K562 (cell line): ENCODE measurements at regions not wholly inside any gene's neighbourhood (a gene's known extent, or its start where the extent isn't known, plus 50 kb on each side); places are given as distances from the start of the nearest gene placed in this dataset.

Experiments used
- ATAC-seq: fragments of 200-7000 bp; cut with Tn5 transposase; 3 replicates; pipeline ENCODE4 v1.9.1; 2020; ENCODE audit warnings: moderate library complexity
- BruUV-seq: library from RNA; stranded (reverse); fragments of 400-500 nt; replicated peaks from 2 replicates; lab custom pipeline; 2021; lab: Mats Ljungman, UMichigan
- CTCF ChIA-PET: fragments of 300-600 bp; formaldehyde crosslinking; extraction: SDS; loops from one replicate; lab custom pipeline; 2021; ENCODE audit warnings: low intra/inter-chr PET ratio; lab: Yijun Ruan, JAX
- POLR2A ChIA-PET: fragments of 300-600, 350-650 bp; sonication (Branson Sonifier 250); formaldehyde crosslinking; extraction: SDS; loops from one replicate; lab custom pipeline; 2021; ENCODE audit warnings: antibody characterized with exemption, inconsistent platforms; lab: Yijun Ruan, JAX
- DNase-seq, 4 experiments: peaks; one replicate each; pipeline versions ENCODE4 v3.0.0 to v3.0.0-alpha.2; 2011 to 2018; ENCODE audit warnings: low spot score in 3 of 4, mixed read lengths in 3 of 4; ENCODE audit errors: extremely low read depth in 1 of 4
- FAIRE-seq: peaks from 2 replicates; lab custom pipeline; 2011; peaks lifted over from hg19 to GRCh38; lab: Jason Lieb, UNC
- H2AFZ ChIP-seq: 2 replicates; pipeline ENCODE4 v1.6.0; 2011; ENCODE audit warnings: low read depth, low read length, control low read depth, inconsistent platforms
- H3K27ac ChIP-seq: fragments of 200-600 bp; 3 replicates; pipeline ENCODE4 v1.8.0; 2011; ENCODE audit warnings: low read depth, mild to moderate bottlenecking, control low read depth, inconsistent platforms, low read length, moderate library complexity, mixed read lengths; ENCODE audit errors: extremely low read depth
- H3K27me3 ChIP-seq, 2 experiments: fragments of 300-600 bp in 1 of 2; 2 replicates in 1 of 2; 3 replicates in 1 of 2; pipeline versions ENCODE4 v1.6.0 to v1.8.0; 2011; ENCODE audit warnings: inconsistent platforms in 2 of 2, low read length in 2 of 2, mild to moderate bottlenecking in 1 of 2, mixed read lengths in 1 of 2, moderate library complexity in 1 of 2; ENCODE audit not compliant: control insufficient read depth in 2 of 2, insufficient read depth in 2 of 2
- H3K36me3 ChIP-seq: fragments of 300-600 bp; 3 replicates; pipeline ENCODE4 v1.8.0; 2011; ENCODE audit warnings: mild to moderate bottlenecking, low read length, inconsistent platforms; ENCODE audit not compliant: control insufficient read depth, insufficient read depth
- H3K4me1 ChIP-seq, 2 experiments: fragments of 200-600 bp in 1 of 2; replicated peaks in 1 of 2; 2 replicates in 1 of 2; 3 replicates in 1 of 2; pipeline versions ENCODE4 v1.5.1 to v1.8.0; 2011; ENCODE audit warnings: inconsistent platforms in 2 of 2, low read length in 2 of 2, mild to moderate bottlenecking in 1 of 2, mixed read lengths in 1 of 2, moderate library complexity in 1 of 2; ENCODE audit not compliant: control insufficient read depth in 2 of 2, insufficient read depth in 2 of 2
- H3K4me2 ChIP-seq: 2 replicates; pipeline ENCODE4 v1.6.1; 2011; ENCODE audit warnings: low read length, control low read depth, inconsistent platforms, mixed read lengths; ENCODE audit not compliant: insufficient read depth
- H3K4me3 ChIP-seq: fragments of 200-600 bp; sonication (generic), shearing (Covaris generic); 2 replicates; pipeline ENCODE4 v1.5.1; 2016; ENCODE audit warnings: control low read depth, inconsistent platforms
- H3K79me2 ChIP-seq: fragments of 200-600 bp; 3 replicates; pipeline ENCODE4 v1.8.0; 2011; ENCODE audit warnings: low read length, inconsistent platforms; ENCODE audit not compliant: control insufficient read depth, insufficient read depth
- H3K9ac ChIP-seq, 2 experiments: 2 replicates each; pipeline versions ENCODE4 v1.6.0 to v1.6.1; 2011; ENCODE audit warnings: low read depth in 2 of 2, low read length in 2 of 2, control low read depth in 1 of 2, inconsistent platforms in 1 of 2, mild to moderate bottlenecking in 1 of 2, mixed read lengths in 1 of 2; ENCODE audit not compliant: insufficient read depth in 1 of 2
- H3K9me1 ChIP-seq: one replicate; pipeline ENCODE4 v1.6.0; 2011; ENCODE audit warnings: inconsistent platforms, mild to moderate bottlenecking, low read length, moderate library complexity; ENCODE audit not compliant: control insufficient read depth, insufficient read depth
- H3K9me3 ChIP-seq: replicated peaks from 2 replicates; pipeline ENCODE4 v1.5.1; 2011; ENCODE audit warnings: low read depth, low read length, inconsistent platforms; ENCODE audit not compliant: control insufficient read depth, insufficient read depth
- H4K20me1 ChIP-seq: replicated peaks from 2 replicates; pipeline ENCODE4 v1.6.1; 2011; ENCODE audit warnings: low read length, inconsistent platforms, mixed read lengths; ENCODE audit not compliant: control insufficient read depth, insufficient read depth
- ATF6 ChIP-seq: sonication (generic); formaldehyde crosslinking; IDR thresholded peaks from 2 replicates; pipeline ENCODE4 v1.4.0; 2020; ENCODE audit warnings: mild to moderate bottlenecking, missing genetic modification reagents
- BRD4 ChIP-seq: fragments of 200-600 bp; sonication (generic); IDR thresholded peaks from 2 replicates; pipeline ENCODE4 v1.6.1; 2017; ENCODE audit warnings: inconsistent platforms
- BRF1 ChIP-seq: IDR thresholded peaks from 3 replicates; pipeline ENCODE4 v1.6.1; 2011; ENCODE audit warnings: borderline replicate concordance, mild to moderate bottlenecking; ENCODE audit not compliant: insufficient read length; ENCODE audit errors: extremely low read depth
- CREBBP ChIP-seq: IDR thresholded peaks from one replicate; pipeline ENCODE4 v1.6.1; 2012; ENCODE audit warnings: low read depth, mild to moderate bottlenecking, control low read depth, inconsistent platforms, low read length
- DIDO1 ChIP-seq: fragments of 450-650 bp; IDR thresholded peaks from 2 replicates; pipeline ENCODE4 v1.6.1; 2016; ENCODE audit warnings: low read depth, missing biosample characterization, missing genetic modification characterization
- ETS2 ChIP-seq: IDR thresholded peaks from 2 replicates; pipeline ENCODE4 v1.6.1; 2016; ENCODE audit warnings: borderline replicate concordance, missing genetic modification characterization, mild to moderate bottlenecking, moderate library complexity, missing compliant biosample characterization; ENCODE audit not compliant: poor library complexity, severe bottlenecking
- FOXP4 ChIP-seq: sonication (generic); formaldehyde crosslinking; IDR thresholded peaks from 2 replicates; pipeline ENCODE4 v1.8.0; 2022; ENCODE audit warnings: mild to moderate bottlenecking, missing genetic modification reagents, borderline replicate concordance
- GABPA ChIP-seq: fragments of 200-800 bp; sonication (Bioruptor generic); conservative IDR thresholded peaks from 2 replicates; pipeline ENCODE4 v1.6.1; 2016; ENCODE audit warnings: low read depth, missing genetic modification characterization, missing compliant biosample characterization
- MAZ ChIP-seq, 2 experiments: fragments of 450-650 bp in 1 of 2; sonication (generic) in 1 of 2; formaldehyde crosslinking; IDR thresholded peaks in 1 of 2; conservative IDR thresholded peaks in 1 of 2; 2 replicates each; pipeline versions ENCODE4 v1.4.0 to v1.5.0; 2020; ENCODE audit warnings: mild to moderate bottlenecking in 1 of 2, missing genetic modification reagents in 1 of 2
- MCM5 ChIP-seq: fragments of 450-650 bp; IDR thresholded peaks from 2 replicates; pipeline ENCODE4 v1.6.1; 2016; ENCODE audit warnings: low read depth
- NR0B1 ChIP-seq: fragments of 450-650 bp; IDR thresholded peaks from one replicate; pipeline ENCODE4 v1.6.1; 2018; ENCODE audit warnings: mild to moderate bottlenecking, moderate library complexity; ENCODE audit not compliant: partially characterized antibody
- POLR2AphosphoS5 ChIP-seq: IDR thresholded peaks from 2 replicates; pipeline ENCODE4 v1.6.1; 2011; ENCODE audit warnings: mild to moderate bottlenecking, low read depth, low read length, moderate library complexity; ENCODE audit not compliant: control insufficient read depth, insufficient read depth
- POLR2G ChIP-seq: fragments of 200-400 bp; formaldehyde crosslinking; IDR thresholded peaks from 2 replicates; pipeline ENCODE4 v1.6.1; 2017; ENCODE audit warnings: low read depth, mild to moderate bottlenecking, antibody characterized with exemption, low read length, moderate library complexity
- RBBP5 ChIP-seq: fragments of 200-600 bp; sonication (generic); IDR thresholded peaks from 2 replicates; pipeline ENCODE4 v1.6.1; 2012; ENCODE audit warnings: borderline replicate concordance, mild to moderate bottlenecking, low read length, control low read depth, inconsistent platforms; ENCODE audit not compliant: insufficient read depth, poor library complexity, severe bottlenecking
- RBM39 ChIP-seq: fragments of 200-400 bp; formaldehyde crosslinking; optimal IDR thresholded peaks from 2 replicates; pipeline ENCODE3; 2018; ENCODE audit warnings: low read depth, low read length
- SMAD3 ChIP-seq: fragments of 450-650 bp; formaldehyde crosslinking; conservative IDR thresholded peaks from 2 replicates; pipeline ENCODE4 v1.4.0; 2020; ENCODE audit warnings: mild to moderate bottlenecking
- in situ Hi-C: fragments of 300-500 bp; cut with MboI; formaldehyde crosslinking; loops from 4 replicates; pipeline ENCODE4 v1.15.0; 2018; ENCODE audit warnings: inconsistent platforms, mixed read lengths
- intact Hi-C: fragments of 100-400 bp; cut with micrococcal nuclease; formaldehyde crosslinking; loops from 2 replicates; pipeline ENCODE4 v1.14.2; 2022

GRCh38 chr9:7640231-7640630 is 159.3 kb downstream of the DMAC1 start:
- H4K20me1 ChIP-seq, result no peaks in the 10 kb centered on the region
- intact Hi-C loops, result no loop called here
- CTCF ChIA-PET, result no interaction called here

More at GRCh38 chr9:7640231-7640630, 159.3 kb downstream of the DMAC1 start:
- FAIRE-seq (no peak), ATAC-seq (no peak)
- Histone ChIP-seq H3K36me3 (no peaks in the 10 kb centered on the region), H3K27ac (no peak overlapping the region), H3K9ac (no peak overlapping the region), H3K79me2 (no peaks in the 10 kb centered on the region)
- TF ChIP-seq MCM5 (no peak), RBBP5 (no peak), POLR2AphosphoS5 (no peak), ETS2 (tag) (no peak), MAZ (CRISPR knock-in tag; conservative IDR thresholded peaks at IDR 0.05 in 1 of 2, IDR thresholded peaks at IDR 0.05 in 1 of 2) (no peak), DIDO1 (tag) (no peak), FOXP4 (CRISPR knock-in tag) (no peak), BRD4 (no peak), NR0B1 (no peak), SMAD3 (CRISPR knock-in tag) (no peak), GABPA (no peak), CREBBP (no peak), BRF1 (no peak), POLR2G (no peak), ATF6 (CRISPR knock-in tag) (no peak), RBM39 (no peak)
- TF ChIP-seq, all 486 proteins: peak for 0
- Histone ChIP-seq H3K9me1 (no peaks in the 10 kb centered on the region), H3K4me2 (no peak overlapping the region), H3K27me3 (no peaks in the 10 kb centered on the region), H2AFZ (no peak overlapping the region), H3K9me3 (no peaks in the 10 kb centered on the region), H3K4me3 (no peak overlapping the region), H3K4me1 (no peaks in the 10 kb centered on the region)
- BruUV-seq, result no TSS peak
- DNase-seq, result no peak
- in situ Hi-C loops, result no loop called here
- POLR2A ChIA-PET, result no interaction called here
